HUES64 (cell line): ENCODE measurements at regions not wholly inside any gene's neighbourhood (a gene's known extent, or its start where the extent isn't known, plus 50 kb on each side); places are given as distances from the start of the nearest gene placed in this dataset.

Source experiments
- H3K27ac ChIP-seq: 2 replicates; pipeline ENCODE4 v1.7.0; 2013; ENCODE audit warnings: low read depth, low read length, inconsistent platforms
- H3K27me3 ChIP-seq: 2 replicates; pipeline ENCODE4 v1.6.1; 2013; ENCODE audit warnings: mild to moderate bottlenecking, low read length; ENCODE audit not compliant: insufficient read depth
- H3K36me3 ChIP-seq: 2 replicates; pipeline ENCODE4 v1.6.1; 2013; ENCODE audit warnings: mild to moderate bottlenecking, low read length; ENCODE audit not compliant: insufficient read depth
- H3K4me1 ChIP-seq: 2 replicates; pipeline ENCODE4 v1.6.1; 2013; ENCODE audit warnings: mild to moderate bottlenecking, low read length, moderate library complexity; ENCODE audit not compliant: insufficient read depth
- H3K4me3 ChIP-seq: 2 replicates; pipeline ENCODE4 v1.5.1; 2013; ENCODE audit warnings: mild to moderate bottlenecking, low read length, moderate library complexity
- H3K9ac ChIP-seq: 2 replicates; pipeline ENCODE4 v1.6.1; 2013; ENCODE audit warnings: mild to moderate bottlenecking, low read depth, low read length
- H3K9me3 ChIP-seq: 2 replicates; pipeline ENCODE4 v1.6.1; 2013; ENCODE audit warnings: low read depth, low read length; ENCODE audit not compliant: insufficient read depth
- WGBS: fragments of 150-250, 120-280 bp; methylation state at CpG from one replicate; pipeline ENCODE4 v1.1.7; 2013; ENCODE audit warnings: missing lambda C conversion rate; 5-methylcytosine and 5-hydroxymethylcytosine counted together

DNA sequence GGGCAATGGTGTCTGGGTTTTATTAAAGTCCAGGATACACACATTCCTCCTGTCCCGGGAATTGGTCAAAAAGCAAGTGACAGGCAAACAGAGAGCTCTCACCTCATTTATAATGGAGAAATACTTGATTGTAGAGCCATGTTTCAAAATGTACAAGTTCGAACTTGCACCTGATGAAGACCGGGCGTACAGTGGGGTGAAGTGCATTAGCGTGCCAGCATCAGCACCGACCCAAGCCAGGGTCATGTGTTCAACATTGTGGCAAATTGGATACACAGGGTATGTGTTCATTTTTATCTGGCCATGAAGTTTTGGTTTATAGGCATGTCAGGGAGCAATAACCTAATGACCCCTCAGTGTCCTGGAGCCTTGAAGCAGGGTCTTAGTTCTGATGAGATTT is 472.5 kb downstream of the IRX1 start:
- Histone ChIP-seq H3K9ac (no peak overlapping the region), H3K27me3 (no peaks in the 10 kb centered on the region), H3K4me1 (no peaks in the 10 kb centered on the region), H3K36me3 (no peaks in the 10 kb centered on the region), H3K9me3 (no peaks in the 10 kb centered on the region), H3K27ac (no peak overlapping the region), H3K4me3 (no peak overlapping the region)
- 98% methylated on average over 6 of the region's 6 CpGs for WGBS

GRCh38 chr5:4078544-4078943 is 482.9 kb downstream of the IRX1 start:
- 100% methylated on average over 4 of the region's 5 CpGs for WGBS
- H3K9ac ChIP-seq = no peak overlapping the region
- H3K36me3 ChIP-seq = no peaks in the 10 kb centered on the region
- no peaks in the 10 kb centered on the region for H3K27me3 ChIP-seq
- H3K4me1 ChIP-seq = no peaks in the 10 kb centered on the region; the same call in 1 of the 2 replicates
- H3K4me3 ChIP-seq = no peak overlapping the region
- H3K9me3 ChIP-seq = no peaks in the 10 kb centered on the region
- no peak overlapping the region for H3K27ac ChIP-seq

DNA sequence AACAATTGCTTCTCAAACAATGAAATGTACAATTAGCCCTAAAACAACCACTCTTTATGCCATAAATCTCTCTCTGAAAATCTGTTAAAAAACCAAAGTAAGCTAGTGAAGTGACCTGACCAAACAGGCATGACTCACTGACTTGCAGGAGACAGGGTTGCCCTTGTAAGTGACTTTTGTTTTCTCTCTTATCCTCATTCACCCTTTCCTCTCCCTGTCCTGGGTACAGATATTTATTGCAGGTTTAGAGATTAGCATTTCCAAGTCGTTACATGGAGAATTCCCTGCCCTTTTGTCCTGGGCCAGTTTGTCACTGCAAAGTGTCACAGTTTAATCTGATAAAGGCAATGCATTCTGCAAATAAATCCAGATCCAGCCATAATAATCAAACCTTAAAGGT is 484.2 kb downstream of the IRX1 start:
- Histone ChIP-seq H3K27ac (no peak overlapping the region), H3K27me3 (no peaks in the 10 kb centered on the region), H3K4me3 (no peak overlapping the region), H3K9ac (no peak overlapping the region), H3K9me3 (no peaks in the 10 kb centered on the region), H3K4me1 (no peaks in the 10 kb centered on the region; the same call in 1 of the 2 replicates), H3K36me3 (no peaks in the 10 kb centered on the region)
- 22% methylated on average over 1 of the region's 1 CpG for WGBS

DNA sequence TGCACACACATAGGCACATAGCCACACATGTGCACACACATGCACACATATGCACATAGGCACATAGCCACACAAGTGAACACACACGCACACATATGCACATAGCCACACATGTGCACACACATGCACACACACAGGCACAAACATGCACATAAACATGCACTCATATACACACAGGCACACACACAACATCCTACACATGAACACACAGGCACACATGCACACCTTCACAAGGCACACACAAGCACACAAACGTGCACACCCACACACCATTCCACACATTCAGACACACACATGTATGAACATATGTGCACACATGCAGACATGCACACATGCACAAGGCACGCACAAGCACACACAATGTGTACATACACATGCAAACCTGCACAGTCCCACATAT is 484.7 kb downstream of the IRX1 start:
- Histone ChIP-seq H3K36me3 (no peaks in the 10 kb centered on the region), H3K9me3 (no peaks in the 10 kb centered on the region), H3K27ac (no peak overlapping the region), H3K9ac (no peak overlapping the region), H3K4me3 (no peak overlapping the region), H3K4me1 (no peaks in the 10 kb centered on the region; the same call in 1 of the 2 replicates), H3K27me3 (no peaks in the 10 kb centered on the region)
- 92% methylated on average over 3 of the region's 3 CpGs for WGBS

GRCh38 chr5:4081059-4081458 is 485.4 kb downstream of the IRX1 start:
- H3K9me3 ChIP-seq = no peaks in the 10 kb centered on the region
- no peak overlapping the region for H3K9ac ChIP-seq
- no peak overlapping the region for H3K4me3 ChIP-seq
- no peak overlapping the region for H3K27ac ChIP-seq
- WGBS = 95% methylated on average over 5 of the region's 5 CpGs
- H3K4me1 ChIP-seq = no peaks in the 10 kb centered on the region; the same call in 1 of the 2 replicates
- H3K36me3 ChIP-seq = no peaks in the 10 kb centered on the region
- H3K27me3 ChIP-seq = no peaks in the 10 kb centered on the region

GRCh38 chr5:4081466-4081865 is 485.8 kb downstream of the IRX1 start:
- no peak overlapping the region for H3K4me3 ChIP-seq
- H3K27ac ChIP-seq = no peak overlapping the region
- no peaks in the 10 kb centered on the region for H3K36me3 ChIP-seq
- no peak overlapping the region for H3K9ac ChIP-seq
- no peaks in the 10 kb centered on the region for H3K9me3 ChIP-seq
- WGBS = 80% methylated on average over 4 of the region's 5 CpGs
- H3K4me1 ChIP-seq = no peaks in the 10 kb centered on the region; the same call in 1 of the 2 replicates
- no peaks in the 10 kb centered on the region for H3K27me3 ChIP-seq

DNA sequence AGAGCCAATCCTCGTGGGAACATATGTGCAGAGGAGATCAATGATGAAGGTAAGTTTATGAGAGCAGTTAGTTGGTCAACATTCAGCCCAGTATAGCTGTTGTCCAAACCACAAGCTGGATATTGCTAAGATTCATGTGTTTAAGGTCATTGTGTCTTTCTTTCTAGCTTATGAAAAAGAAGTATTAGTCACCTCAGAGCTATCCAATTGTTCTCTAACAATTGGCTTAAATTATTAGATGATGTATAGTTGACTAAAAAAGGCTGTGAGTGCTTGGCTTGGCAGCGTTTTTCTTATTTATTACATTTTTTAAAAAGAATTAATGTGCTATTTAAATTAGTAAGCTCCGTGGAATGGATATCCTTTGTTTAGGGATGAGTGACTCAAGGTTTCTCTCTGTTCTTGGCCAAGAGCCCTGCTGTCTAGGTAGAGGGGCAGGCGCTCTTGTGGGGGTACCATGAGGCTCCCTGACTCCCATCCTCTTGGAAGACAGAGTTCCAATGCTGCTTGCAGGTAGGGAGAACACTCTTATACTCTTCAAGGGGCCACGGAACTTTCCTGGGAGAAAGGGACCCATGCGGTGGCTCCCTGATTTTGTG is 487.4 kb downstream of the IRX1 start:
- Histone ChIP-seq H3K27me3 (no peaks in the 10 kb centered on the region), H3K9me3 (no peaks in the 10 kb centered on the region), H3K4me1 (no peaks in the 10 kb centered on the region; the same call in 1 of the 2 replicates), H3K27ac (no peak overlapping the region), H3K9ac (no peak overlapping the region), H3K4me3 (no peak overlapping the region), H3K36me3 (no peaks in the 10 kb centered on the region)
- WGBS = 93% methylated on average over 5 of the region's 6 CpGs

- Histone ChIP-seq H3K27ac (no peak overlapping the region), H3K27me3 (no peaks in the 10 kb centered on the region), H3K9ac (no peak overlapping the region), H3K9me3 (no peaks in the 10 kb centered on the region), H3K4me3 (no peak overlapping the region), H3K4me1 (no peaks in the 10 kb centered on the region; the same call in 1 of the 2 replicates), H3K36me3 (no peaks in the 10 kb centered on the region)
- 92% methylated on average over 13 of the region's 13 CpGs for WGBS
Observed at GRCh38 chr5:4083591-4084337, 488.1 kb downstream of the IRX1 start.

DNA sequence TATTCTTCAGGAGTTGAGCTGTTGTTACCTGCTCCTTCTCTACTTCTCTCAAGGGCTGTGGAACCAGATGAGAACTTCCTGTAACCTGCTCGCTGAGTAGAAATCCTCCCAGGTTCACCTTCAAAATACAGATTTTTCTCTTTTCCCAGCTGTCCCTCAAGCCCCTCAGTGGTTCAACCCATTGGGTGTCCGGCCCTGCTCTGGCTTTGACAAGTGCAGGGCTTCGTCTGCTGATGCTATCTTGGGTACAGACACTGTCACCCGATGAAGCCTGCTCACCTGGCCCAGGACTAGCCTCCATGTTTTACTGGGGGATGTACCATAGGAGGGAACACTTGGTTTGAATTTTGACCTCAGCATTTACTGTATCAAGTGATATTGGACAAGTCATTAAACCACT is 490.4 kb downstream of the IRX1 start:
- 93% methylated on average over 4 of the region's 4 CpGs for WGBS
- no peaks in the 10 kb centered on the region for H3K4me1 ChIP-seq

DNA sequence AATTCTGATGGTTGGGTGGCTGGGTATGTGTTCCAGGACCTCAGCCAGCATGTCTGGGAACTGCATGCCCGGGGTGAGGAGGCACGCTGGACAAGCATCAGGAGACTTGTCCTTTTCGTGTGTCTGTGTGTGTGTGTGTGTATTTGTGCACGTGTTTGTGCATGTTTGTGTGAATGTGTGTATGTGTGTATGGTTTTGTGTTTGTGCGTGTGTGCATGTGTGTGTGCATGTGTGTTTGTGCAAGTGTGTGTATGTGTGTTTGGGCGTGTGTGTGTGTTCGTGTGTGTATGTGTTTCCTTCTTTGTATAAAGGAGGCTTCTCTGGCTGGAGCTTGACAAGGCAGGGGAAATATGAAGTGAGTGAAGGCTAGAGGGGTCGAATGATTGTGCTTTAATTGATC is 491.5 kb downstream of the IRX1 start:
- H3K9me3 ChIP-seq = no peaks in the 10 kb centered on the region
- no peak overlapping the region for H3K9ac ChIP-seq
- no peaks in the 10 kb centered on the region for H3K27me3 ChIP-seq
- no peaks in the 10 kb centered on the region for H3K36me3 ChIP-seq
- 89% methylated on average over 7 of the region's 8 CpGs for WGBS
- H3K4me1 ChIP-seq = no peaks in the 10 kb centered on the region
- no peak overlapping the region for H3K27ac ChIP-seq
- H3K4me3 ChIP-seq = no peak overlapping the region

More for the DNA sequence above, 490.4 kb downstream of the IRX1 start:
- H3K36me3 ChIP-seq = no peaks in the 10 kb centered on the region
- no peak overlapping the region for H3K27ac ChIP-seq
- no peak overlapping the region for H3K4me3 ChIP-seq
- H3K9ac ChIP-seq = no peak overlapping the region
- H3K9me3 ChIP-seq = no peaks in the 10 kb centered on the region
- H3K27me3 ChIP-seq = no peaks in the 10 kb centered on the region

DNA sequence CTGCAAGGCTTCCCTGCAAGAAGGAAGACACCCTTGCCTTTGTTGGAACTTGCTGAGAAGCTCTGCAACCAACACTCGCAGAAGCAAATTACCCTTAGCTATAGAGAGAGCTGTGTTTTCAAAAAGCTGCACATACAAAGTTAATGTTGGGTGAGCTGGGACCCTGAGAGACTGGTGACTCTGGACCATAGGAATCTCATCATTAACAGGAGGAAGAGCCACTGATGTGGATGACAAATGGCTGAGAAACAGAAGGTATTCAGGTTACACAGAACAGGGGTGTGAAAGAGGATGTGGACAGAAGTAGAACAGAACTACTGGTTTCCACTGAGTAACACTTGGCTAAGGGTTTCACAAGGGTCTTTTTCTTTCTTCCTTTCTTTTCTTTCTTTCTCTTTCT is 493.5 kb downstream of the IRX1 start:
- no CpG with 5 or more reads among the region's 1 CpG for WGBS
- Histone ChIP-seq H3K27ac (no peak overlapping the region), H3K4me1 (no peaks in the 10 kb centered on the region), H3K27me3 (no peaks in the 10 kb centered on the region), H3K9ac (no peak overlapping the region), H3K4me3 (no peak overlapping the region), H3K9me3 (no peaks in the 10 kb centered on the region), H3K36me3 (no peaks in the 10 kb centered on the region)
